NCI-H2171 treated with DMSO at 0.1 percent for 48 hours (cell line): ENCODE measurements at regions not wholly inside any gene's neighbourhood (a gene's known extent, or its start where the extent isn't known, plus 50 kb on each side); places are given as distances from the start of the nearest gene placed in this dataset.
"Not testable (repeated sequence)": the region's sequence is repeated elsewhere in the genome, so short reads cannot be mapped to it uniquely, and the experiment has no call there.

Experiments
- DNase-seq: peaks from one replicate; lab custom pipeline; 2025; lab: John Stamatoyannopoulos, UW

DNA sequence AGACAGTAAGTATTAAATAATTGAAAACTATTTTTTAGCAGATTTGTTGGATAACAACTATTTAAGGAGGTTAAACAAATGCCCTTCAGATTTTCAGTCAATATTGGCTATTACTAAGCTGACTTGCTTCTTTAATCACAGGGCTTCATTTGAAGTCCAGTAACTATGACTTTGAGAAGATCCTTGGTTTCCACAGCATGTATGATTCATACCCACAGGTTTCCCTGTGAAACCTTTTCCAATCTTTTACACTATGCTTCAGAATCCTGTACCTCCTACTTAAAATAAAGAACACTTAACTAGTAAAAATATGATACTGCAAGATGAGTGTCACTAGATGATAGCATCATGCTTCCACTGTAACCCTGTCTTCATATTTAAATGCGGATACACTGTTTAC, 211.9 kb downstream of the SPATA31A1 start:
- not testable (repeated sequence) for DNase-seq

DNA sequence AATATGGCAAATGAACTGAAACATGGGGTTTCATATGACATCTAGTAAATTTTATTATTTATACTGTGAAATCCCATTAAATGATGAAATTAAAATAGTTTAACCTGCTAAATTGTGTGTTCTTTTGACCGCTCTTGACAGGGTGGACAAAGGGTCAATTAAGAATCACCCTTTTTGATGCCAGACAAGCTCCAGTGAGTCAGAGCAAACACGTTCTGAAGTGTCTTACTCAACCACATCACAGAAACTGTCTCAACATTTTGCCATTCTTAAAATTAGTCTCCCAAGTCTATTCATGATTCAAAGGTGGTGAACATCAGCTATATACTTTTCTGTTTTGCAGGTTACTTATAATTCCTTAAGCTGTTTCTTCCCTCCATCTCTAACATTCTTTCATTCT, 213.4 kb downstream of the SPATA31A1 start:
- DNase-seq = not testable (repeated sequence)

DNA sequence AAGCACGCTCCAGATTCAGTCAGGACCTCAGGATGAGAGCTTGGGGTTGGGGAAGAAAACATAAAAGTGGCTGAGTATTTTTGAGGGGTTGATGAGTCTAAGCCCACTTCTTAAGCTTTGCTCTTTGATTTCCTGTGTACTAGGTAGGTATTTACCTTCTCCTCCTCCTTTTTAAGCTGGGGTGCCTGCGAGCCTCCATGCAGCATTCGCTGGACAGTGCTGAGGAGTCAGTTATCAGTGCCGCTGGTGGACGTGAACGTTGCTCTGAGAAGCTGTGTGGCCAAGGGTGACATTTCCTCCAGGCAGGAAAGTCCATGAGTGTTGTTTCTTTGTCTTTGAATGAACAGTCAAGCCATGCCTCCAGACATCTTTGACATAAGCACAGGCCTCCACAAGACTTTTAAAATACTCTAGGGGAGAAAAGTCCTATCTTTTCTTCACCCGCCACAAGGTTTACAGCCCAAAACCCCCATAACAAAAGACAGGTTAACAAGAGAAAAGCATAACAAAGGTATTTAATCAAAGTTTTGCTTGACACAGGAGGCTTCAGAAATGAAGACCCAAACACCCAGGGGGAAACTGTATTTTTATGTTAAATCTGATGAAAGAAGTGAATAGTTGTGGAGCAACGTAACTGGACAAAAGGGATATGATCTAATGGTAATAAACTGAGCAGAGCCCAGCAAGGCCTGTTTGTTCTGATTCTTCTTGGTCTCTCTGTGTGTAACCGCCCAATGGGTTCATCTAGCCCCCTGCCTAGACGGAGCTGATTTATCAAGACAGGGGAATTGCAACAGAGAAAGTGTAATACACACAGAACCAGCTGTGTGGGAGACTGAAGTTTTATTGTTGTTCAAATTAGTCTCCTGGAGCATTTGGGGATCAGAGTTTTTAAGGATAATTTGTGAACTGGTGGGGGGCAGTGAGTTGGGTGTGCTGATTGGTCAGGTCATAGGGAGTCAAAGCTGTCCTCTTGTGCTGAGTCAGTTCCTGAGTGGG, 217.9 kb downstream of the SPATA31A1 start:
- DNase-seq = not testable (repeated sequence)

DNA sequence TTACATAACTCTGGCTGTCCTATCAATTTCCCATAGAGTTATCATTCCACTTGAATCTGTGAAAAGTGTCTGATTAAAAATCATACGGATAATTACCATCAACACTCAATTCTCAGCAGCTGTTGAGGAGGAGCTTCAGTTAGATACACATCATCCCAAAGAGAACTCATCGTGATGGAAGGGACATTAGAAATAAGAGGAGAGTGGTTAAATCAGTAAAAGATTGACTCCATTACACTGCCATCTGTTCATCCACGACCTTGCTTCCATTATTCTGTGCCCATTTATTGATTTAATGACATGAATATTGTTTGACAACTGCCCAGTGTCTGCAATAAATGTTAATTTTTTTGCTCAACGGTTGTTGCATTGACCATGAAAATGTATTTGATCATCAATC, 223.5 kb downstream of the SPATA31A1 start:
- not testable (repeated sequence) for DNase-seq

DNA sequence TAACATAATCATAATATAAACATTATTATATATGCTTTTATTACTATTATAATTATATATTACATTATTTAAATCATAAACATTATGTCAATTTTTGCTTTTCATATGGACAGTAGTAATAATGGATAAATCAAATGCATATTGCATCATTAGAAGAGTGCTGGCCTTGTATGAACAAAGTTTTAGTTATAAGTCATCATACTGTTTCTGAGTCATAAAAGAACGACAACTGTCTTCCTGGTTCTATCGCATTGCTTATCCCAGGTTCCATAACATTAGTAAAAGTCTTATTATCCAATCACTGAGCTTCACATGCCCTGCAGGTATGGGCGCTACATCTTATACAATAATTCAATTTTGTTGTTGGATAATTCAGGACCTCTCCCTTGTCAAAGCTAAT, 225.8 kb downstream of the SPATA31A1 start:
- DNase-seq = not testable (repeated sequence)

DNA sequence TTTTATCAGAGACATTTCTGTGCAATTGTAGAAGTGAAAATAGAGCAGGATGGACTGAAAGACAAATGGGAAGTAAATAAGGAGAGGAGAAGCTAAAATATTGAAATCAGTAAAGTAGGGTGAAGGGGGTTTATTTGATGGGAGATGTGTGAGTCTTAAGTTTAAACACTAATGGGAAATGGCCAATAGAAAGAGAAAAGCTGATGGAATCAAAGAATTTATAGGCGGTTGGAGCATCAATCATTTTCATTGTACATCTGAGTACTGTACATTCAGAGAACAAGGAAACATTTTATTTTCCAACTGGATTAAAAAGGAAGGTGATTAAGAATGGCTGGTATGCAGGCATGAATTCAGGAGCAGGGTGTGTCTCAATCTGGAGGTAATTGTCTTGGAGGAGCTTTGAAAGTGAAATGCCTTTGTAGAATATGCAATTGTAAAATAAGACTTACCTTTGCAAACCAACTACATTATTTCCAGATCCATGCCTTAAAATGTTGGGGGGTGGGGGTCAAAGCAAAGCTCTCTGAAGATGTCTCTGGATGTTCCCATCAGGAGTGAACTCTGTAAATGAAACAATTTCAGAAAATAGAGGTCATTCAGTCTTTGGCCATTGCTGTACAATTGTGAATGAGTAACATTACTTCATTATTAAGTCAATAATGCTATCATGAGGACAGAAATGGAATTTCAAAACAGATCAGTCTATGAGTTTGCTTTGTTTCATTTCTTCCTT, 227.4 kb downstream of the SPATA31A1 start:
- DNase-seq = not testable (repeated sequence)

DNA sequence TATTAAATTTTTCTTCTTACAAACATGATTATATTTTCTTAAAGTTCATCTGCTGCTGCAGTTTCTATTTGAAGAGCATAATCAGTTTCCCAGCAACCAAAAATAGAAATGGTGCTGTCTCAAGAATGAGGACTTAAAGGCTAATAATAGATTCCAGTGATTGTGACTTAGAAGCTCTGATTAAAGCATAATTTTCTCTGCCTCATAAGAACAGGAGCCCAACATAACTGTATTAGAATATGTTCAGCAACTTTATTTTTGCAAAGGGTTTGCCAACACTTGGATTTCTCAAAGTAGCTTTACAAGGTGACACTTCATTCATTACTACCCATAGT, 227.9 kb downstream of the SPATA31A1 start:
- not testable (repeated sequence) for DNase-seq

DNA sequence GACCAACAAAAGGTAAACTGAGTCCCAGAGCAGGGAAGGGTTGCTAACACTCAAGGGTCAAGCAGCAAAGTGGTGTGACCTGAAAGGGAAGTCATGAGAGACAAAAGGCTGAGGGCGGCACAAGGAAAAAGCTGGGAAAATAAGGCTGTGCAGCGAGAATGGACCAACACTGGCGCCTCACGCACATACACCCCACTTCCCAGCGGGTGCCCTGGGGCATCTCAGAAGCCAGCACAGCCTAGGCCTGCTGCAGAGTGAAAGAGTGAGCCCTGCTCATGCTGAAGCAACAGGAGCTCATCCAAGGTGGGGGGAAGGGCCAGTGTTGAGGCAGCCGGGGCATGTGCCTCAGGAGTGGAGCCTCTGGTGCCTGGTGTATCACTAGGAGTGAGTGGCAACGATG, 229.8 kb downstream of the SPATA31A1 start:
- DNase-seq = not testable (repeated sequence)

DNA sequence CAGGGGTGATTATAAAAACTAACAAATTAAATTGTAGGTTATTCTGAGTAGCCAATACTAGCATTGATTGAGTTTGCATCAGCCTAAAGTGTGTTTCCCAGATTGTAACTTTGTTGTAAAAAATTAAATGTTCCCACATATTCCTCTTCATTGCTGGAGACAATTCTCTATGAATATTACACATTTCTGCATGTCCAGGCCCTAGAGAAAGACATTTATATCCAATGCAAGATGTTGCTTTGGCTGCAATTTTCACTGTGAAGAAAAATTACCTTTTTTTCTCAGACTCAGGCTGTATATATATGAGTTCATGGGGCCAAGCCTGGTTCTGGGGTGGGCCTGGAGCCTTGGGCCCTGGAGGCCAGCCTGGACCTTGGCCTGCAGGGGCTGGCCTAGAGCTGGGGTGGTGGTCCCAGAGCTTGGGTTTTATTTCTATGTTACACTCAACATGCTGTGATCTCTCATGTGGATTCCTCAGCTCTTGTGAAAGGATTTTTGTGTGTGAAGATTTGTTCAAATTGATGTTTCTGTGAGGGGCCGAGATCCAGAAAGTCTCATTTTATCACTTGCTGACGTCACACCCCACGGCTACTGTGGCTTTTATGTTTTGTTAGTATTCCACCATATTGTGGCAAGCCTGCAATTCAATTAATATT, 232.5 kb downstream of the SPATA31A1 start:
- DNase-seq = no peak

DNA sequence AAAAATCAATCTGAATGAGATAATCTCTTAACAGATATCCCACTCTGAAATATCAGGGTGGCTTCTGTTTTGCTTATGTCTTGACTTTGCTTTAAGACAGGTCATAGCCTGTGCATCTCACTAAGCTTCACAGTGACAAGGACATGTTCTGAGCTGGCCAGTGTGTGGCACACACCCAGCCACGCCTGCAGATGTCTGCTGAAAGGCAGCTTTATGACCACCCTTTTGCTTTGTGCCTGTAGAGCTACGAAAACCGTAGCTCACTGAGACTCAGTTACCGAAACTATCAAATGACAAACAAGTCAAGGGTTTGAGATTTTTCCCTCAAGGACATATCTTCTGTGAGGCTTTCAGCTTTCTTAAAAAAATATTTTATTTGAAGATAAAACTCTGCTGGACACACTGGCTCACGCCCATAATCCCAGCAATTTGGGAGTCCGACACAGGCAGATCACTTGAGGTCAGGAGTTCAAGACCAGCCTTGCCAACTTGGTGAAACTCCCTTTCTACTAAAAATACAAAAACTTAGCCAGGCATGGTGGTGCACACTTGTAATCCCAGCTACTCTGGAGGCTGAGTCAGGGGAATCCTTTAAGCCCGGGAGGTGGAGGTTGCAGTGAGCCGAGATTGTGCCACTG, 233.2 kb downstream of the SPATA31A1 start:
- no peak for DNase-seq

DNA sequence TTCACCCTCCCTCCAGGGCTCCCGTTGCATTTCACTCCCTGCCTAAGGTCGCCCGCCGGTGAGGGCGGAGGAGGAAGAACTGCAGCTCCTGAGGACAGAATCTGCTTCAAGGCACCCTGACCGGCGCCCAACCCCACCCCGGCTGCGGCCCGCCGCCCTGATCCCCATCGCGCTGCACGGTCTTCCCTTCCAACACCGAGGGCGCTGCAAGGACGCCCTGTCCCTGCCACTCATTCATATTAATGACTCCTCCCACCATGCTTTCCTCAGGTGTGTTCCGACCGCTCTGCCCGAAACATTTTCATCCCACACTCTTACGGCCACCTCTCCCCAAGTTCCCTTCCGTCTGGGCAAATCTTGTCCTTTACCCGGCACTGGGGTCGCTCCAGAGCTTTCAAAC, 248.6 kb downstream of the SPATA31A1 start:
- DNase-seq = not testable (repeated sequence)

DNA sequence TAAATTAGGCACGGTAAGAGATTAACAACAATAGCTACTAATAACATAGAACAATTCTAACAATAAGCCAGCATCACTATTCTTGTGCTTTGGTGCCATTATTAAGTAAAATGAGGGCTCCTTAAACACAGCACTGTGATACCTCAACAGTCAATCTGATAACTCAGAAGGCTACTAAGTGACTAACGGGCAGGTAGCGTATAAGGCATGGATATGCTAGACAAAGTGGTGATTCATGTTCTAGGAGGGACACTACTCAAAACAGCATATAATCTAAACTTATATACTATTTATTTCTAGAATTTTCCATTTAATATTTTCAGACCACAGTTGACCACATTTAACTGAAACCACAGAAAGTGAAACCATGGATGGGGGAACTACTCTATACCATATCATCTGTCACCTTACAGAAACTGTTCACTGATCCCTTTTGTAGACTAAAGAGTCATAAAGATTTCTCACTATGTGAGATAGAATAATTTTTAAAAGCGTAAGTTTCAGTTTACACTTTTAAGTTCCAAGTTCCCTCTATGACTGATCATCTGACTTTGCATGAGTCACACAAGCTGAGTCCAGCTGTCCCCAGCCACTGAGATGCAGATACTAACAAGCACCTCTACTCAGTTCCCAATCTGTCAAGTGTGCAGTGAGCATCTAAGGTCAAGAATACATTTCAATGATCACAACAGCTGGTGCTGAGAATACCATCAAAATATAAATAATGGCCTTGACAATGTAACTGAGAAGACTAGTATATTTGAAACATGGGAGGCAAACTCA, 256.2 kb downstream of the SPATA31A1 start:
- DNase-seq = not testable (repeated sequence)

DNA sequence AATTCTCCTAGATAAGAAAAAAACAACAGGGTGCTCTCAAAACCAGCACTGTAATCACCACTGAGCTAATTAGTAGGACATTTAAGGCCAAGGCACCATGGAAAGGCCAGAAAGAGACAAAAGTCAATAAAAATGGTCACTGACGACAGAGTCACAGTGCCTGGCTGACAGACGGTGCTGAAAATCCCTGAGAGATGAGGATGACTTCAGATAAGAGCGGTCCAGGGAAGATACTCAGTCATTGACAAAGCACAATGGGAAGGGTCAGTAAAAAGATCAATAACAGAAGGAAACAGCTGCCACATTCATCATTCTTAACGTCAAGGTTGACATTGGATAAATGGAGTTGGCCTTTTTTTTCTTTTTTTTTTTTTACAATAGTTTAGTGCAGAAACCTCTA, 261.0 kb downstream of the SPATA31A1 start:
- DNase-seq = not testable (repeated sequence)

DNA sequence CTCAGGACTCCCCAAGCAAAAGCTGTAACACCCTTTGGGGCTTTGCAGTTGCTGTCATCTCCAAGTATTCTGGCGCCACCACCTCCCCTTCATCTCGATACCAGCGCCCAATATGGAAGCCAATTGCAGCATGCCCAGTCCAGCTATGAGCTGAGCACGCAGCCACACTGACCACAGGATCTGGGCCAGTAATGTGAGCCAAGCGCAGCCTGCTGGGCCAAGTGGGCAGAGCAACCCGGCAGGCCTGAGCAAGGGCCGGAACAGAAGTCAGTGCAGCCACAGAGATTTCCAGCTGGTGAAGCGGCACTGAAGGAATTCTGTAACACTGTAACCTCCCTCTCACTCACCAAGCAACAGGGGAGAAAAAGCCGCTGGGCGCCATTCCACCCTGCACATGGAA, 268.6 kb downstream of the SPATA31A1 start:
- DNase-seq = not testable (repeated sequence)

DNA sequence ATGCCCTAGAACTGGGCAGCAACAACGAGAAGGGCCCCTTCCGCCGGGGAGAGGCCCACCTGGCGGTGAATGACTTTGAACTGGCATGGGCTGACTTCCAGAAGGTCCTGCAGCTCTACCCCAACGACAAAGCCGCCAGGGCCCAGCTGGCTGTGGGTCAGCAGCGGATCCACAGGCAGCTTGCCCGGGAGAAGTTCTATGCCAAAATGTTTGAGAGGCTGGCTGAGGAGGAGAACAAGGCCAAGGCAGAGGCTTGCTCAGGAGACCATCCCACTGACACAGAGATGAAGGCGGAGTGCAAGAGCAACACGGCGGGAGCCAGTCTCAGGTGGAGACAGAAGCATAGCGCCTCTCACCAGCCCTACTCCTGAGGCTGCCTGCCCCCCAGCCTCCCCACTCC, 276.6 kb downstream of the SPATA31A1 start:
- DNase-seq = not testable (repeated sequence)

DNA sequence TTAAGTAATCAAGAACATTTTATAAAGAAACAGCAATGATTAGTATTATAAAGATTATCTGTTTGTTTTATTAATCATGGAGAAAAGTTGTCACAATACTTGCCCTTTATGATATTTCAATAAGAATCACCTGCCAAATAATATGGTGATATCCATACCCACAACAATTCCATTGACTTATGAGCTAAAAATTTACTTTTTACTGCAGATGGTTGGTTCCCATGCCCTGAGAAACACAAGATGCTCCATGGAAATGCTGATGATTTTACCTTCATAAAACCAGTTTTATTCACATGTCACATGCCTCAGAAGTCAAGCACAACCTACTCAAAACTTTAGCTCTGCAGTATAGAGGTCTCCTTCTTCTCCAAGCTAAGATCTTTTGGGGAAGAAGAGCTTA, 293.6 kb downstream of the SPATA31A1 start:
- not testable (repeated sequence) for DNase-seq

DNA sequence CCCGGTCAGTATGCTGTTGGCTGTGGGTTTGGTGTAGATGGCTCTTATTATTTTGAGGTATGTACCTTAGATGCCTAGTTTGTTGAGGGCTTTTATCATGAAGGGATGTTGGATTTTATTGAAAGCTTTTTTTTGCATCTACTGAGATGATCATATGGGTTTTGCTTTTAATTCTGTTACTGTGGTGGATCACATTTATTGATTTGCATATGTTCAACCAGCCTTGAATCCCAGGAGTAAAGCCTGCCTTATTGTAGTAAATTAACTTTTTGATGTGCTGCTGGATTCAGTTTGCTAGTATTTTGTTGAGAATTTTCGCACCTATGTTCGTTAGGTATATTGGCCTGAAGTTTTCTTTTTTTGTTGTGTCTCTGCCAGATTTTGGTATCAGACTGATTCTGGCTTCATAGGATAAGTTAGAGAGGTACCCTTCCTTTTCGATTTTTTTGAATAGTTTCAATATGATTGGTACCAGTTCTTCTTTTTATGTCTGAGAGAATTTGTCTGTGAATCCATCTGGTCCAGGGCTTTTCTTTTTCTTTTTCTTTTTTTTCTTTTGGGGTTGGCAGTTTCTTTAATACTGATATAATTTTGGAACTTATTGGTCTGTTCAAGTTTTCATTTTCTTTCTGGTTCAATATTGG, 301.6 kb downstream of the SPATA31A1 start:
- not testable (repeated sequence) for DNase-seq

DNA sequence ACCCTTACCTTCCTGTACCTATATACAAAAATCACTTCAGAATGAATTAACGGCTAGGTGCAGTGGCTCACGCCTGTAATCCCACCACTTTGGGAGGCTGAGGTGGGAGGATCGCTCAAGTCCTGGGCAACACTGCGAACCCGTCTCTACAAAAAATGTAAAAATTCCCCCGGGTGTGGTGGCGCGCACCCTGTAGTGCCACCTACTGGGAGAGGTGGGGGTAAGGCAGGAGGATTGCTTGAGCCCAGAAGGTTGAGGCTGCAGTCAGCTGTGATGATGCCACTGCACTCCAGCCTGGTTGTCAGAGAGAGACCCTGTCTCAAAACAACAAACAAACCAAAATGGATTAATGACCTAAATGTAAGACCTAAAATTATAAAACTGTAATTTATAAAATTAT, 307.6 kb downstream of the SPATA31A1 start:
- DNase-seq = not testable (repeated sequence)

DNA sequence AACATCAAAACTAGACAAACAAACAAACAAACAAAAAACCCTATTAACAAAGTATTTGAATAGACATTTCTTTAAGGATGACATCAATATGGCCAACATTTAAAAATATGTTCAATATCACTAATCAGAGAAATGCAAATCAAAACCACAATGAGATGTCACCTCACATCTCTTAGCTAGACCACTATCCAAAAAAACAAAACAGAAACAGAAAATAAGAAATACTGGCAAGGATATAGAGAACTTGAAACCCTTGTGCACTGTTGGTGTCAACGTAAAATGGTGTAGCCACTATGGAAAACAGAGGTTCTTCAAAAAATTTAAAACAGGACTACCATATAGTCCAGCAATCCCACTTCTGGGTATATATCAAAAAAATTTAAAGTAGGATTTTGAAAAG, 308.2 kb downstream of the SPATA31A1 start:
- DNase-seq = not testable (repeated sequence)

DNA sequence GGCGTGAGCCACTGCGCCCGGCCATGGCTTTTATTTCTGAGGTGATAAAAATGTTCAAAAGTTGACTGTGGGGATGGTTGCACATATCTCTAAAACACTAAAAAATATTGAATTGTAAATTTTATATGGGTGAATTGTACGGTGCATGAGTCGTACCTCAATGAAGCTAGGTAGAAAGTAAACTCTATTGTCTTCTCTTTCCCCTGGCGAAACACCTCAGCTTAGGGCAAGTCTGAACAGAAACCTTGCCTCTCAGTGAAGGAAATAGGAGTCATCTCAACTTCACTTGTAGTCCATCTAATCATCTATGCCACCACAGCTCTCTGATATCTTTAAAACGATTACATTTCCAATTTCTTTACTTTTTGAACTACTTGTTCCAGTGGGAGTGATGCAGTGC, 309.6 kb downstream of the SPATA31A1 start:
- DNase-seq = not testable (repeated sequence)
